PC-9 (cell line): ENCODE measurements at regions not wholly inside any gene's neighbourhood (a gene's known extent, or its start where the extent isn't known, plus 50 kb on each side); places are given as distances from the start of the nearest gene placed in this dataset.

Experiments
- BruUV-seq: library from RNA; stranded (reverse); fragments of 400-500 nt; replicated peaks from 2 replicates; lab custom pipeline; 2021; lab: Mats Ljungman, UMichigan
- CTCF ChIA-PET: fragments of 300-600 bp; sonication (Branson Sonifier 250); formaldehyde crosslinking; loops from one replicate; lab custom pipeline; 2022; ENCODE audit warnings: antibody characterized with exemption; lab: Charles Lee
- POLR2A ChIA-PET: fragments of 300-600 bp; sonication (Branson Sonifier 250); formaldehyde crosslinking; loops from one replicate; lab custom pipeline; 2022; ENCODE audit warnings: antibody characterized with exemption; ENCODE audit not compliant: unreplicated experiment; lab: Charles Lee
- DNase-seq, 2 experiments: peaks; one replicate each; pipeline versions ENCODE4 v3.0.0 to v3.0.0-alpha.2; 2015 to 2022; ENCODE audit warnings: mixed read lengths in 1 of 2
- H2AFZ ChIP-seq: fragments of 200-600 bp; sonication (generic); 2 replicates; pipeline ENCODE4 v1.8.1; 2017; ENCODE audit warnings: antibody characterized with exemption
- H3F3A ChIP-seq: fragments of 200-600 bp; sonication (generic); 2 replicates; pipeline ENCODE4 v1.8.1; 2017; ENCODE audit warnings: antibody characterized with exemption, mild to moderate bottlenecking, low read depth; ENCODE audit not compliant: insufficient read depth
- H3K27ac ChIP-seq: fragments of 200-600 bp; sonication (generic); 2 replicates; pipeline ENCODE4 v1.6.1; 2016; ENCODE audit warnings: mixed run types
- H3K27me3 ChIP-seq: fragments of 200-600 bp; sonication (generic); 2 replicates; pipeline ENCODE4 v1.6.1; 2016; ENCODE audit warnings: low read depth, mixed run types; ENCODE audit not compliant: insufficient read depth
- H3K36me3 ChIP-seq: fragments of 200-600 bp; sonication (generic); 2 replicates; pipeline ENCODE4 v1.6.1; 2016; ENCODE audit warnings: low read depth, mixed run types
- H3K4me1 ChIP-seq: fragments of 200-600 bp; sonication (generic); replicated peaks from 2 replicates; pipeline ENCODE4 v1.6.1; 2016; ENCODE audit warnings: mixed run types; ENCODE audit not compliant: insufficient read depth
- H3K4me2 ChIP-seq: fragments of 200-600 bp; sonication (generic); 2 replicates; pipeline ENCODE4 v1.6.1; 2017; ENCODE audit warnings: mixed run types
- H3K4me3 ChIP-seq: fragments of 200-600 bp; sonication (generic); 2 replicates; pipeline ENCODE4 v1.6.1; 2016; ENCODE audit warnings: mixed run types
- H3K79me2 ChIP-seq: fragments of 200-600 bp; sonication (generic); 2 replicates; pipeline ENCODE4 v1.6.1; 2017; ENCODE audit warnings: low read depth, mixed run types
- H3K9me2 ChIP-seq: fragments of 200-600 bp; sonication (generic); 2 replicates; pipeline ENCODE4 v1.8.1; 2017; ENCODE audit warnings: mild to moderate bottlenecking; ENCODE audit not compliant: insufficient read depth
- H3K9me3 ChIP-seq: fragments of 200-600 bp; sonication (generic); 2 replicates; pipeline ENCODE4 v1.8.1; 2016; ENCODE audit warnings: low read depth; ENCODE audit not compliant: insufficient read depth
- H4K20me1 ChIP-seq: fragments of 200-600 bp; sonication (generic); 2 replicates; pipeline ENCODE4 v1.8.1; 2017; ENCODE audit not compliant: insufficient read depth
- EZH2 ChIP-seq: fragments of 200-600 bp; sonication (generic); IDR thresholded peaks from 2 replicates; pipeline ENCODE4 v1.8.0; 2017; ENCODE audit warnings: antibody characterized with exemption, low read depth
- intact Hi-C: fragments of 100-400 bp; cut with micrococcal nuclease; formaldehyde crosslinking; loops from one replicate; pipeline ENCODE4 v1.10.0; 2022; ENCODE audit not compliant: unreplicated experiment
- TF ChIP-seq, protein P1 (sequence below): fragments of 200-600 bp; sonication (generic); conservative IDR thresholded peaks from 2 replicates; pipeline ENCODE4 v1.6.1; 2017; ENCODE audit warnings: mixed run types, antibody characterized with exemption, mild to moderate bottlenecking, moderate library complexity

DNA sequence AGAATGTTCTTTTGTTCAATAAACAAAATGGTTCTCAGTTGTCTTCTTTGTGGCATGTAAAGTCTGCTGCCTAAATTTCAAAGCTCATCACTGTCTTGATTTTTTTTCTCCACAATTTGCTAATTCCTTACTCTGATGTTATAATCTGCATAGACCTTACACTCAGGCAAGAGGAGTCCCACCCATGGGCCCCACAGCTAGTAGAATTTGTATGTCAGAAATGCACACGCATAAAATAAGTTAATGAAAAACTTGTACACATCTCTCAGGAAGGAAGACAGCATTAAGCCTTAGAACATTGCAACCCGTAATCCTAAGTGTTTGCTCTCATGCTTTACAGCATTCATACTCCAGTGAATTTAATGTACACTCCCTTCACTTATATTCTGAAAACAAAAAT lies 280.8 kb downstream of the ATXN7L3B start:
- Histone ChIP-seq H3K4me3 (no peak overlapping the region), H3K36me3 (no peaks in the 10 kb centered on the region), H3K27ac (no peak overlapping the region), H3K9me3 (0 out of 2 replicates have a peak, but pooled peaks cover 5% of the 10 kb centered on the region), H3K79me2 (no peaks in the 10 kb centered on the region), H3K4me2 (no peak overlapping the region), H4K20me1 (no peaks in the 10 kb centered on the region), H3K9me2 (no peaks in the 10 kb centered on the region), H3K27me3 (no peaks in the 10 kb centered on the region), H2AFZ (no peak overlapping the region), H3K4me1 (no peaks in the 10 kb centered on the region), H3F3A (no peaks in the 10 kb centered on the region)
- TF ChIP-seq EZH2: no peak
- TF ChIP-seq, protein P1, sequence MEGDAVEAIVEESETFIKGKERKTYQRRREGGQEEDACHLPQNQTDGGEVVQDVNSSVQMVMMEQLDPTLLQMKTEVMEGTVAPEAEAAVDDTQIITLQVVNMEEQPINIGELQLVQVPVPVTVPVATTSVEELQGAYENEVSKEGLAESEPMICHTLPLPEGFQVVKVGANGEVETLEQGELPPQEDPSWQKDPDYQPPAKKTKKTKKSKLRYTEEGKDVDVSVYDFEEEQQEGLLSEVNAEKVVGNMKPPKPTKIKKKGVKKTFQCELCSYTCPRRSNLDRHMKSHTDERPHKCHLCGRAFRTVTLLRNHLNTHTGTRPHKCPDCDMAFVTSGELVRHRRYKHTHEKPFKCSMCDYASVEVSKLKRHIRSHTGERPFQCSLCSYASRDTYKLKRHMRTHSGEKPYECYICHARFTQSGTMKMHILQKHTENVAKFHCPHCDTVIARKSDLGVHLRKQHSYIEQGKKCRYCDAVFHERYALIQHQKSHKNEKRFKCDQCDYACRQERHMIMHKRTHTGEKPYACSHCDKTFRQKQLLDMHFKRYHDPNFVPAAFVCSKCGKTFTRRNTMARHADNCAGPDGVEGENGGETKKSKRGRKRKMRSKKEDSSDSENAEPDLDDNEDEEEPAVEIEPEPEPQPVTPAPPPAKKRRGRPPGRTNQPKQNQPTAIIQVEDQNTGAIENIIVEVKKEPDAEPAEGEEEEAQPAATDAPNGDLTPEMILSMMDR: no peak
- POLR2A ChIA-PET: no interaction called here
- DNase-seq: no peak
- BruUV-seq: no TSS peak
- CTCF ChIA-PET: no interaction called here
- intact Hi-C loops: no loop called here

DNA sequence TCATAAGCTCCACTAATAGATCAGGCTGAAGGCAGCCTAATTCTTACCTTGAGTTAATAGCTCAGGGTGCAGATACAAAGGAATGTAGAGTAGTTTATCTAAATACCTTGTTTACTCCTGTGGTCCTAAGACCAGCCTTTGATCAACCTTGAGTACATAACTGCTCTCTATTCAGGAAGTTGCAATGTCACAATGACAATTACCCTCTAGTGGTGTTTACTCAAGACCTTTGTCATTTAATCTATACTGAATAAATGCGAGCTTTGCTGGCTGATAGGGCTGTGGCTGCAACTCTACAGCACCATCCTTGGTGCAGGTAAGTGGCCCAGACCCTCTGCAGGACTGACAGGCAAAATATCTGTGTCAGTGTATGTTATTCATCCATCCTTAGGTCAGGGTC lies 282.7 kb downstream of the ATXN7L3B start:
- Histone ChIP-seq H3K4me1 (no peaks in the 10 kb centered on the region), H3K27ac (no peak overlapping the region), H3K9me3 (no peaks in the 10 kb centered on the region), H2AFZ (no peak overlapping the region), H3K27me3 (no peaks in the 10 kb centered on the region), H3K36me3 (no peaks in the 10 kb centered on the region), H3K4me3 (no peak overlapping the region), H4K20me1 (no peaks in the 10 kb centered on the region), H3K4me2 (no peak overlapping the region), H3K79me2 (no peaks in the 10 kb centered on the region), H3K9me2 (no peaks in the 10 kb centered on the region), H3F3A (no peaks in the 10 kb centered on the region)
- POLR2A ChIA-PET: no interaction called here
- no peak for DNase-seq
- intact Hi-C loops: no loop called here
- BruUV-seq: no TSS peak
- no peak for TF ChIP-seq EZH2
- TF ChIP-seq, protein P1: no peak
- CTCF ChIA-PET: no interaction called here

DNA sequence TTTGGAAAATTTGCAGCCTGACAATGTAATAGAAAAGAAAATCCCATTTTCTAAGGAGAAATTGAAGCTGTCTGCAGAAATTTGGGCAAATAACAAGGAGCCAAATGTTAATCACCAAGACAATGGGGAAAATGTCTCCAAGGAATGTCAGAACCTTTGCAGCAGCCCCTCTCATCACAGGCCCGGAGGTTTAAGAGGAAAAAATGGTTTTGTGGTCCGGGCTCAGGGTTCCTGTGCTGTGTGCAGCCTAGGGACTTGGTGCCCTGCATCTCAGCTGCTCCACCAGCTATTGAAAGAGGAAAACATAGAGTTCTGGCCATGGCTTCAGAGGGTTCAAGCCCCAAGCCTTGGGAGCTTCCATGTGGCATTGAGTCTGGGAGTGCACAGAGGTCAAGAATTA lies 298.9 kb downstream of the ATXN7L3B start:
- no peaks in the 10 kb centered on the region for H3F3A ChIP-seq
- no peak overlapping the region for H3K4me2 ChIP-seq
- DNase-seq: no peak
- CTCF ChIA-PET: no interaction called here
- H3K27ac ChIP-seq: no peak overlapping the region
- H2AFZ ChIP-seq: no peak overlapping the region
- H3K36me3 ChIP-seq: no peaks in the 10 kb centered on the region
- no TSS peak for BruUV-seq
- no peaks in the 10 kb centered on the region for H3K79me2 ChIP-seq
- no peaks in the 10 kb centered on the region for H3K9me2 ChIP-seq
- POLR2A ChIA-PET: no interaction called here
- intact Hi-C loops: no loop called here
- H3K27me3 ChIP-seq: no peaks in the 10 kb centered on the region
- no peaks in the 10 kb centered on the region for H3K4me1 ChIP-seq
- no peaks in the 10 kb centered on the region; the same call in 1 of the 2 replicates for H3K9me3 ChIP-seq
- TF ChIP-seq EZH2: no peak
- TF ChIP-seq, protein P1: no peak
- H3K4me3 ChIP-seq: no peak overlapping the region
- no peaks in the 10 kb centered on the region for H4K20me1 ChIP-seq
